ENCODE measurements at regions not wholly inside any gene's neighbourhood (a gene's known extent, or its start where the extent isn't known, plus 50 kb on each side); places are given as distances from the start of the nearest gene placed in this dataset.

DNA sequence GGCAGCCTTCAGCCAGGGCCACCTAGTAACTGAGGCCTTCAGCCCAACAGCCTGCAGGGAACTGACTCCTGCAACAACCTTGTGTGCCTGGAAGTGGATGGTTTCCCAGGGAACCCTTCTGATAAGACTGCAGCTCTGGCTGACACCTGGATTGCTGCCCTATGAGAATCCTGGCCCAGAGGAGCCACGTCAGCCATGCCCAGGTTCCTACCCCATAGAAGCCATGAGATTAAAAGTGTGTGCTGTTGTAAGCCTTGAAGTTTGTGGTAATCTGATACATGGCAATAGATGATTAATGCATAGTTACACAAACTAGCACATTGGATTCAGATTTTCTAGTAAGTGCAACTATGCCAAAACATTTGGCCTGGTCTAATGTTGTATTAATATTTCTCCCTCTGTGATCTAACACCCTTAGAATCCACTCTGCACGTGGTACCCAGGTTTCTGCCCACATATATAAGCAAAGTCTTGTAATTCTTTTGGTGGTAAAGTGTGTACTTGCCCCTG lies 64.8 kb upstream of the BEGAIN start:
- TF ChIP-seq, protein P1, sequence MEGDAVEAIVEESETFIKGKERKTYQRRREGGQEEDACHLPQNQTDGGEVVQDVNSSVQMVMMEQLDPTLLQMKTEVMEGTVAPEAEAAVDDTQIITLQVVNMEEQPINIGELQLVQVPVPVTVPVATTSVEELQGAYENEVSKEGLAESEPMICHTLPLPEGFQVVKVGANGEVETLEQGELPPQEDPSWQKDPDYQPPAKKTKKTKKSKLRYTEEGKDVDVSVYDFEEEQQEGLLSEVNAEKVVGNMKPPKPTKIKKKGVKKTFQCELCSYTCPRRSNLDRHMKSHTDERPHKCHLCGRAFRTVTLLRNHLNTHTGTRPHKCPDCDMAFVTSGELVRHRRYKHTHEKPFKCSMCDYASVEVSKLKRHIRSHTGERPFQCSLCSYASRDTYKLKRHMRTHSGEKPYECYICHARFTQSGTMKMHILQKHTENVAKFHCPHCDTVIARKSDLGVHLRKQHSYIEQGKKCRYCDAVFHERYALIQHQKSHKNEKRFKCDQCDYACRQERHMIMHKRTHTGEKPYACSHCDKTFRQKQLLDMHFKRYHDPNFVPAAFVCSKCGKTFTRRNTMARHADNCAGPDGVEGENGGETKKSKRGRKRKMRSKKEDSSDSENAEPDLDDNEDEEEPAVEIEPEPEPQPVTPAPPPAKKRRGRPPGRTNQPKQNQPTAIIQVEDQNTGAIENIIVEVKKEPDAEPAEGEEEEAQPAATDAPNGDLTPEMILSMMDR (IDR thresholded peaks at IDR 0.05; ENCODE audit: low read length): no peak
- TF ChIP-seq EZH2 (IDR thresholded peaks at IDR 0.05; ENCODE audit: borderline replicate concordance, low read length): no peak
